HG03045 (cell line): ENCODE measurements at regions not wholly inside any gene's neighbourhood (a gene's known extent, or its start where the extent isn't known, plus 50 kb on each side); places are given as distances from the start of the nearest gene placed in this dataset.
"Not testable (repeated sequence)": the region's sequence is repeated elsewhere in the genome, so short reads cannot be mapped to it uniquely, and the experiment has no call there.

ENCODE experiments used
- ATAC-seq: cut with Tn5 transposase; IDR thresholded peaks from one replicate; pipeline ENCODE4 v1.9.1; 2021; ENCODE audit warnings: mild to moderate bottlenecking, moderate library complexity; ENCODE audit not compliant: unreplicated experiment

DNA sequence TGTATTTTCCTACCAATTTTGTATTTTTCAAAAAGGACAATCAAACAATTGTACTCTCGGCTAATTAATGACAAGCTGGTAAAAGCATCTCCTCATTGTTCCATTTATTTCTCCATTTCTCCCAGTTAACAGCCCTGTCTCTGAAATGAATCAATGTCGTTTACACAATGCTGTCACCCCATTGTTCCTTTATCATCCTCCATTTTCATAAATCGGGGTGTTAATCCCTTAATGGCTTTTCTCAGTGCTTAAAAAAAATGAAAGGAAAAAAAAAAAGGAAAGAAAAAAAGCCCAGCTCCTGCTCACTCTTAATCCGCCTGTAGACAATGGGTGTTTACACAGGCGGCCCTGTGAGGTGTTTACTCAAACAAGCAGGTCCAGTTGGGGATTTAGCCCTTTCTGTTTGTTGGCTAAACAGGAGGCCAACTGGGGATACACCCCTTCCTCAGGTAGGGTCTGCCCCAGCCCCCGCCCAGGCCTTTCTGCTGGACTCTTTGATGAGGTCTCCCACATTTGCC lies 86.8 kb upstream of the SALL1 start:
- no peak for ATAC-seq

DNA sequence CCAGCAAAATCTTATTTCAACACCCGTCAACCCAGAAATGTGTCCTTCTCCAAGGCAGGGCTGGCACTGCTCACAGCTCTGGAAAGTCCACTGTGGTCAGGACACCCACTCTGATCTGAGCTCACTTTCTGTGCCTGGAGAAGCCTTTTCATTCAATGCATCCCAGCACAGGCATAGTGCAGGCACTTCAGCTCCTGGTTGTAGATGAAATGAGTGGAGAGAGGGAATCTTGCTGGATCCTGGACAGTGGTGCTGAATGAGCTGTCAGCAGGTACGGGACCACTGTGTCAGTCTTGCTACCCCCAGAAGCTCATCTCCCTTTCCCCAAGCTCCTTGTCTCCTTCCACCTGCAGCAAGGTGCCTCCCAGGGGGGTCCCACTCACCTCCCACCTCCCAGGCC lies 86.1 kb upstream of the SALL1 start:
- ATAC-seq: no peak

DNA sequence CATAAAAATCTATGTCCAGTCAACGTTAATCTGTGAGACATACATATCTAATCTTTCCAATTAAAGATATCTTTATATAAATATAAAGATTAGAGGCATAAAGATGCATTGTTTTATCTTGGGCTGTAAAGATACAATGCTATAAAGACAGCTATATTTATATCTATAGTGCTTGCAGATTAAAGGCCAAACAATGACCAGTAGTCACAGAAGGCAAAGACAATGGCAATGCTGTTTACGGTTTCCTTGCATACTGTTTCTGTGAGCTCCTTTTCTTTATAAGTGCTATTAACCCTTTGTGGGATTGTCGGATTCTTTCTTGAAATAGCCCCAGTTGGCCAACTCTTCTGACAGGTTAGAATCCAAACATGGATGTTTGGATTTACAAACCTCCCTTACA lies 85.5 kb upstream of the SALL1 start:
- no peak for ATAC-seq

DNA sequence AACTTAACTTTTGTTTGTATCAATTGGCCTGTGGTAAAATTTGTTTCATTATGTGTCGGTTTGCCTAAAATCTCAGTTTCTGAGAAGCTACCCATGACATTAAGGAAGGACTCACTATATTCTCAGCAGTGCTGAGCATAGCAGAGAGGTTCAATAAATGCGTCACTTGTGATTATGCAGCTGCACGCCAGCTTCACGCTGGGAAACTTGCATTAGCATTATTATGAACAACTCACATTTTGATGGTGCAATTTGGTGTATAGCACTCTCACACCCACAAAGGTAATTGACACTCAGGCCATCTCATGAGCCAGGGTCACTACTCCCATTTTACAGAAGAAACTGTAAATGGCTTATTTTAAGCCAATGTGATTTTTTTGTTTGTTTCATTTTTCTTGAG lies 80.6 kb upstream of the SALL1 start:
- no peak for ATAC-seq

DNA sequence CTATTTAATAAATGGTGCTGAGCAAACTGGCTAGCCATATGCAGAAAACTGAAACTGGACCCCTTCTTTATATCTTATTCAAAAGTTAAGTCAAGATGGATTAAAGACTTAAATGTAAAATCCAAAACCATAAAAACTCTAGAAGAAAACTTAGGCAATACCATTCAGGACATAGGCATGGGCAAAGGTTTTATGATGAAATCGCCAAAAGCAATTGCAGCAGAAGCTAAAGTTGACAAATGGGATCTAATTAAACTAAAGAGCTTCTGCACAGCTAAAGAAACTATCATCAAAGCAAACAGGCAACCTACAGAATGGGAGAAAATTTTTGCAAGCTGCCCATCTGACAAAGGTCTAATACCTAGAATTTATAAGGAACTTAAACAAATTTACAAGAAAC lies 79.0 kb upstream of the SALL1 start:
- ATAC-seq: not testable (repeated sequence)

DNA sequence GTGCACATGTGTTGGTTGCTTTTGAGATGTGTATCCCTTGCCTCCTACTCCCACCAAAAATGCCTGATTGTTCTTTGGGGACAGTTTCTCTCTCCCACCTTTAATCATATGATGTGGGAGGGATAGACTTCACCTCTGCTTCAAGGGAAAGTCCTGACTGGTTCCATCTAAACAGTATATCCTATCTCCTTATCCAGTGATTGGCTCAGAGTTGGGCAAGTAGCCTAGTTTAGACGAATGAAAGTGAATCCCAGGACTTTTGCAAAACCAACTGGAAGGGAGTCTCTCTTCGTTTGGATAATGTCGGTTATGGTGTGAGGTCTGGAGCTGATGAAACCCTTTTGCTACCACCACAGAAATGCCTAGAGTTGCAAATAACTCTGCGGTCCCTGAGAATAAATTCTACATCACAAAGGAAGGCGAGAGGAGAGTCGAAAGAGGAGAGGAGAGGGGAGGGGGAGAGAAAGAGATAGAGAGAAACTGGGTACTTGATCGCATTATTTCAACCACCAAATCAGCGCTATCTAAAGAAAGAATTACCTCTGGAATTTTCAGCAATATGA lies 77.1 kb upstream of the SALL1 start:
- ATAC-seq: no peak

DNA sequence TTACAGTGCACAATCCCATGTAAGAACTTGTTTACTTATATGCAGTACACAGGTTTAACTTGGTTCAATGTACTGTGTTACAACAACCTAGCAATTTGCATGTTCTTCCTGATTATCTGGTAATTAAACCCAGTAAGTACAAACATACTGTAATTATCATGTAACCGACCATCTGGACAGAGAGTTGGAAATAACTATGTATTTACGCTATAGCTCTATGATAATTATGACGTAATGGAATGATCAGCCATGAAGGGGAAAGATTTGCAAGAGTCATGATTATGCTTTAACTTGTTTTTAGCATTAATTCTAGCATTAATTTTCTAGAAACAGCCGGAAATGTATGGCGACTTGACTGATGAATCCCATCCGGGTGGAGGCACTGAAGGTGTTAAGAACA lies 74.8 kb upstream of the SALL1 start:
- ATAC-seq: no peak

DNA sequence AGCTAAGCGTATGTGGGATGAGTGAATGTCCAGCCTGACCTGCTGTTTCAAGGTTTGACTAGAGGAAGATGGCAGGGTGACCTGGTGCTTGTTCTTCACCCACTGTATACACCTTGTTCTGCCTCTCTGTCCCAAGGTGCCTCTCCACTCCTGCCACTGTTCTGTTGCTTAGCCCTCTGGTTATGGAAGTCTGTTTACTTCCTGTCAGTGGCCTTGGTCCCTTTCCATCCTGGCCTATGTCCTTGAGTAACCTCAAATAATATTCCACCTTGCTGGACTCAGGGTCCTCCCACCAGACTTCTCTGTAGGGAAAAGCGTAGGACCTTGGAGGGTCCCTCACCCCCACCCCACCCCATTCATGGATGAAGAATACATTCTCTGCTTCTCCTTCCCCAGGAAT lies 73.2 kb upstream of the SALL1 start:
- ATAC-seq: no peak

DNA sequence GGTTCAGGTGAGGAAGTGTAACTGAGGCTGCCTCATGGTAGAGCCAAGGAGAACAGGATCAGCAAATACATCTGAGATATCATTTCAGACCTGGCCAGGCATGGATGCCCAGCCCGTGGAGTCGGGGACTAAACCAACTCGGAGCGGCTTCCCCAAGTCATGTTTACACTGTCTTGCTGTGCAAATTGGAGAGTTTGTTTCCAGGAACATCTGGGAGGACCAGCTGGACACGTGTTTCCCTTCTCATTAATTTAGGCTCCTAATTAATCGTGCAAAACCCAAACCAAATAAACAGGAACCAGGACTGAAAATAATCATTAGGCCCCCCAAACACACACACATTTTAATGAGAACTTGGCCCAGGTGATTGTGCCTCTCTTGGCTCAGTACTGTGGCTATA lies 70.9 kb upstream of the SALL1 start:
- no peak for ATAC-seq

DNA sequence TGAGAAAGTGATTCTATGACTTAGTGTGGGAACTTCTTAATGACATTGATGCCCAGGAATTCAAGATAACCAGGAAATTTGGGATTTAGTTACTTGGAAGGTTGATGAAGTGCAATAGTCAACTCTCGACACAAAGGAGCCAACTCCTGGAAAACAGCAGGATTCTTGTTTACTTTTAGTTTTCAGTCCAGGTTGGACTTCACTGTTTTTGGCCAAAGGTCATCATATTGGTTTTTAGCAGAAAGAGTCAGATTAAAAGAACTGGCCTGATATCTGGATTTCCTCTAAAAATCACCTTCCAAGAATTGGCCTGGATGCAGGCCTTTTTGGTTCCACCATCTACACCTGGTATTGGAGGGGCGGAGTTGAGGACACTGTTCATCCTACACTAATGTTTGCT lies 60.1 kb upstream of the SALL1 start:
- ATAC-seq: no peak

DNA sequence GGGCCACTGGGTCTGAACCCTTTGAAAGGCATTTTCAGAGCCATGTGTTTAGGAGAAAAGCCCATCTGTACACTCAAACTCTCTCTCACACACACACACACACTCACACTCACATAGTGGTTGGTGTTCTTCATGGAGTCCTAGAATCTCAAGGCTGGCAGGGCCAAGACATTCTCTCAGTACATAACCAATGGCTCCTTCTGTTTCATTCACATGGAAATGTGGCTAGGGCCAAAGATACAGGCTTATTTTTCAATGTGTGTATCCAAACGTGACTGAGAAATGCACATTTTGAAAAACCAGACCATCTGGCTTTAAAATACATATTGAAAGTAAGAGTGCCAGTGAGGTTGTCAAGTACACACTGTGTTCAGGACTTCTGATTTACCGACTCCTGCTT lies 59.0 kb upstream of the SALL1 start:
- no peak for ATAC-seq

DNA sequence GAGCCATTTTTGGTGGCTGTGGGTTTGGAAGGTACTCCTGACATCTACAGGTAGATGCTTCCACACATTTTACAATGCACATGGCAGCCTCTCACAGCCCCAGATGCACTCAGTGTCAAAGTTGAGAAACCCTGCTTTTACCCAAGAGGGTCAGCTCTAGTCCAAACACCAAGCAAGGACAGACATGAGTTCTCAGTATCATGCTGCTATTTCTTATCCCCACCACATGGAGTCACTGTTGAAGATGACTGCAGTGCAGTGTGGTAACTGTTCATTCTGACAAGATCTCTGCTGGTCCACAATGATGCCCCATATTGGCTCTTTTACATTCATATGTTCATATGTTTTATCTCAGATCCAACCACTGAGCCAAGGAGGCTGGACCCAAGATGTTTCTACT lies 50.5 kb upstream of the SALL1 start:
- ATAC-seq: no peak
